Neural cell (in vitro differentiated cells): ENCODE measurements at regions not wholly inside any gene's neighbourhood (a gene's known extent, or its start where the extent isn't known, plus 50 kb on each side); places are given as distances from the start of the nearest gene placed in this dataset.

Experiments used
- H2AFZ ChIP-seq: fragments of 200-600, 300-800 bp; sonication (generic), shearing (Covaris generic); 2 replicates; pipeline ENCODE4 v1.6.0; 2014; ENCODE audit warnings: low read depth, mild to moderate bottlenecking, antibody characterized with exemption, low read length, moderate library complexity
- H3F3A ChIP-seq: fragments of 200-600 bp; shearing (Covaris generic); 2 replicates; pipeline ENCODE4 v1.6.1; 2016; ENCODE audit warnings: mild to moderate bottlenecking, moderate library complexity, mixed read lengths, antibody characterized with exemption, low read length; ENCODE audit not compliant: insufficient read depth, poor library complexity, severe bottlenecking
- H3K27ac ChIP-seq: fragments of 200-600, 300-800 bp; sonication (generic), shearing (Covaris generic); 2 replicates; pipeline ENCODE4 v1.5.1; 2014; ENCODE audit warnings: mild to moderate bottlenecking, low read length, moderate library complexity
- H3K27me3 ChIP-seq: fragments of 300-800, 200-600 bp; sonication (generic), shearing (Covaris generic); 2 replicates; pipeline ENCODE4 v1.6.0; 2014; ENCODE audit warnings: mild to moderate bottlenecking, low read depth, low read length, moderate library complexity; ENCODE audit not compliant: insufficient read depth
- H3K36me3 ChIP-seq: fragments of 300-800, 200-600 bp; sonication (generic), shearing (Covaris generic); 2 replicates; pipeline ENCODE4 v1.5.1; 2014; ENCODE audit warnings: mild to moderate bottlenecking, antibody characterized with exemption, low read length, moderate library complexity; ENCODE audit not compliant: insufficient read depth
- H3K4me2 ChIP-seq: fragments of 300-800, 200-600 bp; sonication (generic), shearing (Covaris generic); 2 replicates; pipeline ENCODE4 v1.6.0; 2014; ENCODE audit warnings: mild to moderate bottlenecking, low read length
- H3K4me3 ChIP-seq: fragments of 300-800, 200-600 bp; sonication (generic), shearing (Covaris generic); 2 replicates; pipeline ENCODE4 v1.5.1; 2014; ENCODE audit warnings: mild to moderate bottlenecking, low read length, moderate library complexity
- H3K79me2 ChIP-seq: fragments of 200-600 bp; shearing (Covaris generic); replicated peaks from 2 replicates; pipeline ENCODE4 v1.6.0; 2014; ENCODE audit warnings: mild to moderate bottlenecking, low read length, moderate library complexity; ENCODE audit not compliant: insufficient read depth
- H3K9ac ChIP-seq: fragments of 300-800, 200-600 bp; sonication (generic), shearing (Covaris generic); 2 replicates; pipeline ENCODE4 v1.6.1; 2016; ENCODE audit warnings: mild to moderate bottlenecking, low read length, mixed read lengths
- H3K9me2 ChIP-seq: fragments of 200-600 bp; shearing (Covaris generic); 2 replicates; pipeline ENCODE4 v1.6.1; 2016; ENCODE audit warnings: mild to moderate bottlenecking, low read length, mixed read lengths; ENCODE audit not compliant: insufficient read depth
- H3K9me3 ChIP-seq: fragments of 200-600, 300-800 bp; sonication (generic), shearing (Covaris generic); 2 replicates; pipeline ENCODE4 v1.6.1; 2016; ENCODE audit warnings: mild to moderate bottlenecking, mixed run types, low read length, moderate library complexity, mixed read lengths
- H4K20me1 ChIP-seq: fragments of 200-600 bp; shearing (Covaris generic); 2 replicates; pipeline ENCODE4 v1.6.1; 2016; ENCODE audit warnings: mild to moderate bottlenecking, mixed run types; ENCODE audit not compliant: insufficient read depth
- EP300 ChIP-seq: fragments of 450-650 bp; conservative IDR thresholded peaks from 2 replicates; pipeline ENCODE4 v1.6.1; 2014; ENCODE audit warnings: antibody characterized with exemption, mild to moderate bottlenecking, moderate library complexity; ENCODE audit not compliant: poor library complexity, severe bottlenecking
- EZH2 ChIP-seq: fragments of 200-600, 300-800 bp; shearing (Covaris generic), sonication (generic); IDR thresholded peaks from 2 replicates; pipeline ENCODE4 v1.6.1; 2014; ENCODE audit warnings: antibody characterized with exemption, low read length, borderline replicate concordance, mild to moderate bottlenecking; ENCODE audit not compliant: insufficient read depth, poor library complexity, severe bottlenecking
- MXI1 ChIP-seq: fragments of 450-650 bp; conservative IDR thresholded peaks from 2 replicates; pipeline ENCODE4 v1.6.1; 2014; ENCODE audit warnings: antibody characterized with exemption, mild to moderate bottlenecking; ENCODE audit not compliant: poor library complexity, severe bottlenecking
- POLR2AphosphoS5 ChIP-seq: IDR thresholded peaks from 2 replicates; pipeline ENCODE4 v1.6.1; 2012
- RAD21 ChIP-seq: fragments of 450-650 bp; conservative IDR thresholded peaks from 2 replicates; pipeline ENCODE4 v1.6.1; 2014; ENCODE audit warnings: antibody characterized with exemption, mild to moderate bottlenecking, moderate library complexity
- REST ChIP-seq: IDR thresholded peaks from 2 replicates; pipeline ENCODE4 v1.6.1; 2012; ENCODE audit warnings: borderline replicate concordance
- SMC3 ChIP-seq: fragments of 450-650 bp; conservative IDR thresholded peaks from 2 replicates; pipeline ENCODE4 v1.6.1; 2014; ENCODE audit warnings: antibody characterized with exemption, mild to moderate bottlenecking, moderate library complexity; ENCODE audit not compliant: poor library complexity
- TAF1 ChIP-seq: IDR thresholded peaks from 2 replicates; pipeline ENCODE4 v1.6.1; 2012; ENCODE audit warnings: low read depth
- TF ChIP-seq, protein P1 (sequence below): fragments of 450-650 bp; IDR thresholded peaks from 2 replicates; pipeline ENCODE4 v1.5.1; 2014; ENCODE audit warnings: antibody characterized with exemption, mild to moderate bottlenecking, moderate library complexity; ENCODE audit not compliant: poor library complexity, severe bottlenecking

DNA sequence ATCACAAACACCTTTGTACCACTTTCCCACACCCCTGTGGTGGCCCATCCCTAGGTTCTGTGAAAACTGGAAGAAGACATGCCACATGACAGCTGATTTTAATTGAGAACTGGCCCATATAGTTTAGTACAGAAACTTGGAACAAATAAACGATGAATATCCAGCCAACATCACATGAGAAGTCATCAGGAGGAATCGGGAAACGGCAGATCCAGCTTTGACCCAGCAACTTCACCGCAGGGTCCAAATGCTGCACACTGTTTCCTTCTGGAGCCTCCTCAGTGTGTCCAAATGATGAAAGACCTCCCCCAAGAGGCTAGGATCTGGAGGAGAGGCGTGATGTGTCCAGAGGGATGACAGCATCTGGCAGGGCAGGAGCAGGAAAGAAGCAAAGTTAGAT is 75.5 kb downstream of the COPS8 start:
- Histone ChIP-seq H3K9me2 (no peaks in the 10 kb centered on the region), H3K79me2 (no peaks in the 10 kb centered on the region), H3K36me3 (no peaks in the 10 kb centered on the region), H3K9ac (no peak overlapping the region), H3K4me3 (no peak overlapping the region), H3K4me2 (no peak overlapping the region), H3K27ac (no peak overlapping the region), H2AFZ (no peak overlapping the region), H3K9me3 (no peaks in the 10 kb centered on the region), H3F3A (no peaks in the 10 kb centered on the region), H4K20me1 (no peaks in the 10 kb centered on the region), H3K27me3 (no peaks in the 10 kb centered on the region)
- TF ChIP-seq TAF1 (no peak), POLR2AphosphoS5 (no peak), EP300 (no peak), SMC3 (no peak), REST (no peak), MXI1 (no peak), RAD21 (no peak), EZH2 (no peak)
- TF ChIP-seq, protein P1, sequence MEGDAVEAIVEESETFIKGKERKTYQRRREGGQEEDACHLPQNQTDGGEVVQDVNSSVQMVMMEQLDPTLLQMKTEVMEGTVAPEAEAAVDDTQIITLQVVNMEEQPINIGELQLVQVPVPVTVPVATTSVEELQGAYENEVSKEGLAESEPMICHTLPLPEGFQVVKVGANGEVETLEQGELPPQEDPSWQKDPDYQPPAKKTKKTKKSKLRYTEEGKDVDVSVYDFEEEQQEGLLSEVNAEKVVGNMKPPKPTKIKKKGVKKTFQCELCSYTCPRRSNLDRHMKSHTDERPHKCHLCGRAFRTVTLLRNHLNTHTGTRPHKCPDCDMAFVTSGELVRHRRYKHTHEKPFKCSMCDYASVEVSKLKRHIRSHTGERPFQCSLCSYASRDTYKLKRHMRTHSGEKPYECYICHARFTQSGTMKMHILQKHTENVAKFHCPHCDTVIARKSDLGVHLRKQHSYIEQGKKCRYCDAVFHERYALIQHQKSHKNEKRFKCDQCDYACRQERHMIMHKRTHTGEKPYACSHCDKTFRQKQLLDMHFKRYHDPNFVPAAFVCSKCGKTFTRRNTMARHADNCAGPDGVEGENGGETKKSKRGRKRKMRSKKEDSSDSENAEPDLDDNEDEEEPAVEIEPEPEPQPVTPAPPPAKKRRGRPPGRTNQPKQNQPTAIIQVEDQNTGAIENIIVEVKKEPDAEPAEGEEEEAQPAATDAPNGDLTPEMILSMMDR, result no peak

DNA sequence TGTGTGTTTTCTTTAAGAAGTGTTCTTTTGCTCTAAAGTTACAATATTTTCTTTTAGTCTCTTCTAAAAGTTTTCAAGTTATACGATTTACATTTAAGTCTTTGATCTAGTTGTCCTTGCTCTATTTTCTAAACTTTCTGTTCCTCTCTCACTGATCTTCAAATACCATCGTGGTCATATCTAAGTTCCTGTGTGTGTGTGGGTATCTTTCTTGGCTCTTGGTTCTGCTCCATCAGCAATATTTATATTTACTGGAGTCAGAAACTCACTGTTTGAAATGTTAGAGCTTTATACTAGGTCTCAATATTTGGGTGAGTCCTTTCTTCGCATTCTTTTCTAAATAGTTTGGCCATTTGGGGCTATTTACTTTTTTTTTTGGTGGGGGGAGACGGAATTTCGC is 77.3 kb downstream of the COPS8 start:
- Histone ChIP-seq H3K79me2 (no peaks in the 10 kb centered on the region), H3K9me2 (no peaks in the 10 kb centered on the region), H3K27me3 (no peaks in the 10 kb centered on the region), H3K4me3 (no peak overlapping the region), H3K9me3 (no peaks in the 10 kb centered on the region), H3K9ac (no peak overlapping the region), H3F3A (no peaks in the 10 kb centered on the region), H3K36me3 (no peaks in the 10 kb centered on the region), H3K27ac (no peak overlapping the region), H4K20me1 (no peaks in the 10 kb centered on the region), H2AFZ (no peak overlapping the region), H3K4me2 (no peak overlapping the region)
- TF ChIP-seq RAD21 (no peak), EP300 (no peak), TAF1 (no peak), EZH2 (no peak), POLR2AphosphoS5 (no peak)
- TF ChIP-seq, protein P1, result no peak
